ENCODE measurements at regions not wholly inside any gene's neighbourhood (a gene's known extent, or its start where the extent isn't known, plus 50 kb on each side); places are given as distances from the start of the nearest gene placed in this dataset.

GRCh38 chr2:8517850-8518498 is 163.9 kb upstream of the ID2 start:
- no peaks in the 10 kb centered on the region for H3K79me2 ChIP-seq (ENCODE audit: control insufficient read depth, low read length)
- H4K20me1 ChIP-seq (ENCODE audit: control insufficient read depth, insufficient read depth, low read depth, low read length), result no peaks in the 10 kb centered on the region
- H3K4me1 ChIP-seq (ENCODE audit: control insufficient read depth, low read length), result peaks cover 73% of the 10 kb centered on the region
- no peak overlapping the region for H3K4me2 ChIP-seq (ENCODE audit: low read length)
- H3F3A ChIP-seq (ENCODE audit: control insufficient read depth, insufficient read depth), result peaks cover 18% of the 10 kb centered on the region
- H3K27ac ChIP-seq (ENCODE audit: low read depth, low read length), result no peak overlapping the region
- no peak for TF ChIP-seq CTCF (IDR thresholded peaks at IDR 0.05; ENCODE audit: low read depth, low read length, poor library complexity, severe bottlenecking)
- TF ChIP-seq EZH2phosphoT487 (IDR thresholded peaks at IDR 0.05; ENCODE audit: borderline replicate concordance, low read length), result no peak
- H3K4me3 ChIP-seq (ENCODE audit: low read length), result no peak overlapping the region
- no peaks in the 10 kb centered on the region for H3K36me3 ChIP-seq (ENCODE audit: control insufficient read depth, low read length)
- no peaks in the 10 kb centered on the region for H3K27me3 ChIP-seq (ENCODE audit: control insufficient read depth, low read length)
- no peaks in the 10 kb centered on the region for H3K9me2 ChIP-seq (replicated peaks; ENCODE audit: control insufficient read depth, low read length)
- H3K9me3 ChIP-seq (ENCODE audit: control insufficient read depth, insufficient read depth, low read length), result no peaks in the 10 kb centered on the region

GRCh38 chr2:8518979-8519668 is 162.7 kb upstream of the ID2 start:
- H3K4me2 ChIP-seq (ENCODE audit: low read length), result no peak overlapping the region
- no peaks in the 10 kb centered on the region for H3K9me2 ChIP-seq (replicated peaks; ENCODE audit: control insufficient read depth, low read length)
- no peak overlapping the region for H3K27ac ChIP-seq (ENCODE audit: low read depth, low read length)
- H3K36me3 ChIP-seq (ENCODE audit: control insufficient read depth, low read length), result no peaks in the 10 kb centered on the region
- peaks cover 18% of the 10 kb centered on the region for H3F3A ChIP-seq (ENCODE audit: control insufficient read depth, insufficient read depth)
- peaks cover 81% of the 10 kb centered on the region for H3K4me1 ChIP-seq (ENCODE audit: control insufficient read depth, low read length)
- no peak for TF ChIP-seq CTCF (IDR thresholded peaks at IDR 0.05; ENCODE audit: low read depth, low read length, poor library complexity, severe bottlenecking)
- TF ChIP-seq EZH2phosphoT487 (IDR thresholded peaks at IDR 0.05; ENCODE audit: borderline replicate concordance, low read length), result no peak
- no peak overlapping the region for H3K4me3 ChIP-seq (ENCODE audit: low read length)
- H3K9me3 ChIP-seq (ENCODE audit: control insufficient read depth, insufficient read depth, low read length), result no peaks in the 10 kb centered on the region
- no peaks in the 10 kb centered on the region for H3K27me3 ChIP-seq (ENCODE audit: control insufficient read depth, low read length)
- H3K79me2 ChIP-seq (ENCODE audit: control insufficient read depth, low read length), result no peaks in the 10 kb centered on the region
- H4K20me1 ChIP-seq (ENCODE audit: control insufficient read depth, insufficient read depth, low read depth, low read length), result no peaks in the 10 kb centered on the region

GRCh38 chr2:8520791-8521344 is 161.0 kb upstream of the ID2 start:
- H3K27me3 ChIP-seq (ENCODE audit: control insufficient read depth, low read length), result no peaks in the 10 kb centered on the region
- H3K4me1 ChIP-seq (ENCODE audit: control insufficient read depth, low read length), result peaks cover 81% of the 10 kb centered on the region
- H3K4me3 ChIP-seq (ENCODE audit: low read length), result no peak overlapping the region

More at GRCh38 chr2:8520791-8521344, 161.0 kb upstream of the ID2 start:
- H4K20me1 ChIP-seq (ENCODE audit: control insufficient read depth, insufficient read depth, low read depth, low read length), result no peaks in the 10 kb centered on the region
- H3K9me2 ChIP-seq (replicated peaks; ENCODE audit: control insufficient read depth, low read length), result no peaks in the 10 kb centered on the region
- TF ChIP-seq CTCF (IDR thresholded peaks at IDR 0.05; ENCODE audit: low read depth, low read length, poor library complexity, severe bottlenecking), result no peak
- TF ChIP-seq EZH2phosphoT487 (IDR thresholded peaks at IDR 0.05; ENCODE audit: borderline replicate concordance, low read length), result no peak
- peak overlapping the region; percentile 42 for H3K4me2 ChIP-seq (ENCODE audit: low read length)
- no peak overlapping the region for H3K27ac ChIP-seq (ENCODE audit: low read depth, low read length)
- H3F3A ChIP-seq (ENCODE audit: control insufficient read depth, insufficient read depth), result peaks cover 16% of the 10 kb centered on the region
- H3K79me2 ChIP-seq (ENCODE audit: control insufficient read depth, low read length), result no peaks in the 10 kb centered on the region
- no peaks in the 10 kb centered on the region for H3K9me3 ChIP-seq (ENCODE audit: control insufficient read depth, insufficient read depth, low read length)
- no peaks in the 10 kb centered on the region for H3K36me3 ChIP-seq (ENCODE audit: control insufficient read depth, low read length)

Measured in DOHH2 (cell line).